ENCODE measurements at regions not wholly inside any gene's neighbourhood (a gene's known extent, or its start where the extent isn't known, plus 50 kb on each side); places are given as distances from the start of the nearest gene placed in this dataset.

GRCh38 chr1:29671446-29672356, 435.4 kb downstream of the PTPRU start:
- in situ Hi-C loops (cut with MboI; ENCODE audit: low sequenced_read_pairs), result no loop called here
- no peak for DNase-seq (ENCODE audit: low spot score in 2 of 2)
- H3K27me3 ChIP-seq (ENCODE audit: low read depth), result peaks cover 4% of the 10 kb centered on the region
- no peaks in the 10 kb centered on the region for H3K4me1 ChIP-seq
- H3K36me3 ChIP-seq (replicated peaks), result no peaks in the 10 kb centered on the region
- no peak overlapping the region for H3K4me3 ChIP-seq
- H3K9me3 ChIP-seq, result no peaks in the 10 kb centered on the region

- no peaks in the 10 kb centered on the region for H3K4me1 ChIP-seq
- H3K9me3 ChIP-seq, result no peaks in the 10 kb centered on the region
- H3K27me3 ChIP-seq (ENCODE audit: low read depth), result peaks cover 4% of the 10 kb centered on the region
- no peak overlapping the region for H3K4me3 ChIP-seq
- H3K36me3 ChIP-seq (replicated peaks), result no peaks in the 10 kb centered on the region
- in situ Hi-C loops (cut with MboI; ENCODE audit: low sequenced_read_pairs), result no loop called here
- no peak for DNase-seq (ENCODE audit: low spot score in 2 of 2)
These were observed 434.4 kb downstream of the PTPRU start for GRCh38 chr1:29670752-29671151.

GRCh38 chr1:29669912-29670311, 433.6 kb downstream of the PTPRU start:
- Histone ChIP-seq H3K9me3 (no peaks in the 10 kb centered on the region), H3K4me3 (no peak overlapping the region), H3K36me3 (replicated peaks) (no peaks in the 10 kb centered on the region), H3K27me3 (ENCODE audit: low read depth) (peaks cover 4% of the 10 kb centered on the region), H3K4me1 (no peaks in the 10 kb centered on the region)
- in situ Hi-C loops (cut with MboI; ENCODE audit: low sequenced_read_pairs), result no loop called here
- no peak for DNase-seq (ENCODE audit: low spot score in 2 of 2)

GRCh38 chr1:29669158-29669871, 433.0 kb downstream of the PTPRU start:
- Histone ChIP-seq H3K36me3 (replicated peaks) (no peaks in the 10 kb centered on the region), H3K4me1 (no peaks in the 10 kb centered on the region), H3K27me3 (ENCODE audit: low read depth) (peaks cover 4% of the 10 kb centered on the region), H3K9me3 (no peaks in the 10 kb centered on the region), H3K4me3 (no peak overlapping the region)
- DNase-seq (ENCODE audit: low spot score in 2 of 2), result no peak
- in situ Hi-C loops (cut with MboI; ENCODE audit: low sequenced_read_pairs), result no loop called here

- no peak overlapping the region for H3K4me3 ChIP-seq
- in situ Hi-C loops (cut with MboI; ENCODE audit: low sequenced_read_pairs), result no loop called here
- H3K36me3 ChIP-seq (replicated peaks), result no peaks in the 10 kb centered on the region
- H3K9me3 ChIP-seq, result no peaks in the 10 kb centered on the region
- no peak for DNase-seq (ENCODE audit: low spot score in 2 of 2)
- H3K27me3 ChIP-seq (ENCODE audit: low read depth), result peaks cover 4% of the 10 kb centered on the region
- no peaks in the 10 kb centered on the region for H3K4me1 ChIP-seq
These were observed 432.3 kb downstream of the PTPRU start for GRCh38 chr1:29668551-29669157.

- Histone ChIP-seq H3K4me1 (no peaks in the 10 kb centered on the region), H3K27me3 (ENCODE audit: low read depth) (peaks cover 4% of the 10 kb centered on the region), H3K4me3 (no peak overlapping the region), H3K36me3 (replicated peaks) (no peaks in the 10 kb centered on the region), H3K9me3 (no peaks in the 10 kb centered on the region)
- in situ Hi-C loops (cut with MboI; ENCODE audit: low sequenced_read_pairs), result no loop called here
- no peak for DNase-seq (ENCODE audit: low spot score in 2 of 2)
These were observed 431.6 kb downstream of the PTPRU start for GRCh38 chr1:29667951-29668350.

GRCh38 chr1:29664711-29665110, 428.4 kb downstream of the PTPRU start:
- no peaks in the 10 kb centered on the region for H3K9me3 ChIP-seq
- no peaks in the 10 kb centered on the region for H3K4me1 ChIP-seq
- H3K27me3 ChIP-seq (ENCODE audit: low read depth), result peaks cover 4% of the 10 kb centered on the region
- no peaks in the 10 kb centered on the region for H3K36me3 ChIP-seq (replicated peaks)
- no peak overlapping the region for H3K4me3 ChIP-seq
- DNase-seq (ENCODE audit: low spot score in 2 of 2), result peak in 1 of 2 experiments; percentile 4
- in situ Hi-C loops (cut with MboI; ENCODE audit: low sequenced_read_pairs), result no loop called here

GRCh38 chr1:29658688-29659087, 422.4 kb downstream of the PTPRU start:
- H3K36me3 ChIP-seq (replicated peaks), result no peaks in the 10 kb centered on the region
- DNase-seq (ENCODE audit: low spot score in 2 of 2), result no peak
- H3K4me1 ChIP-seq, result no peaks in the 10 kb centered on the region
- H3K4me3 ChIP-seq, result no peak overlapping the region
- H3K9me3 ChIP-seq, result no peaks in the 10 kb centered on the region
- no peaks in the 10 kb centered on the region for H3K27me3 ChIP-seq (ENCODE audit: low read depth)
- in situ Hi-C loops (cut with MboI; ENCODE audit: low sequenced_read_pairs), result no loop called here

- Histone ChIP-seq H3K4me1 (no peaks in the 10 kb centered on the region), H3K9me3 (no peaks in the 10 kb centered on the region), H3K36me3 (replicated peaks) (no peaks in the 10 kb centered on the region), H3K27me3 (ENCODE audit: low read depth) (no peaks in the 10 kb centered on the region), H3K4me3 (no peak overlapping the region)
- no peak for DNase-seq (ENCODE audit: low spot score in 2 of 2)
- in situ Hi-C loops (cut with MboI; ENCODE audit: low sequenced_read_pairs), result no loop called here
These were observed 421.5 kb downstream of the PTPRU start for GRCh38 chr1:29657816-29658215.

GRCh38 chr1:29655945-29656850, 419.9 kb downstream of the PTPRU start:
- no peaks in the 10 kb centered on the region for H3K4me1 ChIP-seq

GRCh38 chr1:29655145-29655544, 418.8 kb downstream of the PTPRU start:
- in situ Hi-C loops (cut with MboI; ENCODE audit: low sequenced_read_pairs), result no loop called here
- H3K9me3 ChIP-seq, result no peaks in the 10 kb centered on the region
- no peak overlapping the region for H3K4me3 ChIP-seq
- DNase-seq (ENCODE audit: low spot score in 2 of 2), result no peak
- H3K36me3 ChIP-seq (replicated peaks), result no peaks in the 10 kb centered on the region
- no peaks in the 10 kb centered on the region for H3K27me3 ChIP-seq (ENCODE audit: low read depth)
- H3K4me1 ChIP-seq, result no peaks in the 10 kb centered on the region

More at GRCh38 chr1:29655945-29656850, 419.9 kb downstream of the PTPRU start:
- in situ Hi-C loops (cut with MboI; ENCODE audit: low sequenced_read_pairs), result no loop called here
- Histone ChIP-seq H3K9me3 (no peaks in the 10 kb centered on the region), H3K4me3 (no peak overlapping the region), H3K27me3 (ENCODE audit: low read depth) (no peaks in the 10 kb centered on the region), H3K36me3 (replicated peaks) (no peaks in the 10 kb centered on the region)
- DNase-seq (ENCODE audit: low spot score in 2 of 2), result peak; percentile 15 to 39

- Histone ChIP-seq H3K4me1 (no peaks in the 10 kb centered on the region), H3K27me3 (ENCODE audit: low read depth) (no peaks in the 10 kb centered on the region), H3K9me3 (no peaks in the 10 kb centered on the region), H3K36me3 (replicated peaks) (no peaks in the 10 kb centered on the region), H3K4me3 (no peak overlapping the region)
- in situ Hi-C loops (cut with MboI; ENCODE audit: low sequenced_read_pairs), result no loop called here
- no peak for DNase-seq (ENCODE audit: low spot score in 2 of 2)
These were observed 417.6 kb downstream of the PTPRU start for GRCh38 chr1:29653886-29654450.

Data from HAP-1 (cell line).